ENCODE measurements at regions not wholly inside any gene's neighbourhood (a gene's known extent, or its start where the extent isn't known, plus 50 kb on each side); places are given as distances from the start of the nearest gene placed in this dataset.

- Histone ChIP-seq H3K4me3 (no peak overlapping the region), H3K4me1 (peaks cover 0 to 24% (median 6%) of the 10 kb centered on the region in 9 donors), H3K27ac (no peak overlapping the region), H3K27me3 (no peaks in the 10 kb centered on the region), H3K36me3 (no peaks in the 10 kb centered on the region), H3K9me3 (no peaks in the 10 kb centered on the region)
- intact Hi-C loops (cut with DNase I) = no loop called here
- WGBS, 2 donors = 74 to 90% methylated on average over 3 of the region's 3 CpGs
- DNase-seq = no peak
- ATAC-seq = no peak
- TF ChIP-seq, protein P1, sequence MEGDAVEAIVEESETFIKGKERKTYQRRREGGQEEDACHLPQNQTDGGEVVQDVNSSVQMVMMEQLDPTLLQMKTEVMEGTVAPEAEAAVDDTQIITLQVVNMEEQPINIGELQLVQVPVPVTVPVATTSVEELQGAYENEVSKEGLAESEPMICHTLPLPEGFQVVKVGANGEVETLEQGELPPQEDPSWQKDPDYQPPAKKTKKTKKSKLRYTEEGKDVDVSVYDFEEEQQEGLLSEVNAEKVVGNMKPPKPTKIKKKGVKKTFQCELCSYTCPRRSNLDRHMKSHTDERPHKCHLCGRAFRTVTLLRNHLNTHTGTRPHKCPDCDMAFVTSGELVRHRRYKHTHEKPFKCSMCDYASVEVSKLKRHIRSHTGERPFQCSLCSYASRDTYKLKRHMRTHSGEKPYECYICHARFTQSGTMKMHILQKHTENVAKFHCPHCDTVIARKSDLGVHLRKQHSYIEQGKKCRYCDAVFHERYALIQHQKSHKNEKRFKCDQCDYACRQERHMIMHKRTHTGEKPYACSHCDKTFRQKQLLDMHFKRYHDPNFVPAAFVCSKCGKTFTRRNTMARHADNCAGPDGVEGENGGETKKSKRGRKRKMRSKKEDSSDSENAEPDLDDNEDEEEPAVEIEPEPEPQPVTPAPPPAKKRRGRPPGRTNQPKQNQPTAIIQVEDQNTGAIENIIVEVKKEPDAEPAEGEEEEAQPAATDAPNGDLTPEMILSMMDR (IDR thresholded peaks at IDR 0.05) = no peak
Measured at GRCh38 chr2:226680719-226681118, 118.9 kb downstream of the IRS1 start.

- intact Hi-C loops (cut with DNase I) = no loop called here
- TF ChIP-seq, protein P1 (IDR thresholded peaks at IDR 0.05) = no peak
- Histone ChIP-seq H3K4me3 (no peak overlapping the region), H3K36me3 (no peaks in the 10 kb centered on the region), H3K4me1 (peaks cover 0 to 21% (median 6%) of the 10 kb centered on the region in 9 donors), H3K9me3 (no peaks in the 10 kb centered on the region), H3K27ac (no peak overlapping the region), H3K27me3 (no peaks in the 10 kb centered on the region)
- WGBS, 2 donors = 86 to 89% methylated on average over 7 of the region's 7 CpGs
- no peak for DNase-seq
- ATAC-seq = no peak
Measured at GRCh38 chr2:226679389-226680065, 120.1 kb downstream of the IRS1 start.

- ATAC-seq = peak in 6 of 8 donors; percentile 43 to 75 (median 56)
- no peaks in the 10 kb centered on the region for H3K27me3 ChIP-seq
- H3K36me3 ChIP-seq = no peaks in the 10 kb centered on the region
- WGBS, 2 donors = 48 to 62% methylated on average over 4 of the region's 4 CpGs
- no peak overlapping the region for H3K4me3 ChIP-seq
- intact Hi-C loops (cut with DNase I) = no loop called here
- TF ChIP-seq, protein P1 (IDR thresholded peaks at IDR 0.05) = no peak
- no peaks in the 10 kb centered on the region for H3K9me3 ChIP-seq
- DNase-seq = peak in 1 of 2 donors; percentile 23
- peaks cover 0 to 17% (median 8%) of the 10 kb centered on the region in 9 donors for H3K4me1 ChIP-seq
- H3K27ac ChIP-seq = peak overlapping the region in 2 of 10 donors; percentile 11 to 24
Measured at GRCh38 chr2:226678422-226678821, 121.2 kb downstream of the IRS1 start.

GRCh38 chr2:226677080-226677479, 122.5 kb downstream of the IRS1 start:
- Histone ChIP-seq H3K9me3 (no peaks in the 10 kb centered on the region), H3K4me1 (peaks cover 0 to 22% (median 12%) of the 10 kb centered on the region in 9 donors), H3K4me3 (no peak overlapping the region), H3K27ac (no peak overlapping the region), H3K27me3 (no peaks in the 10 kb centered on the region), H3K36me3 (no peaks in the 10 kb centered on the region)
- no peak for ATAC-seq
- 70 to 91% methylated on average over 4 of the region's 4 CpGs for WGBS, 2 donors
- DNase-seq = no peak
- TF ChIP-seq, protein P1 (IDR thresholded peaks at IDR 0.05) = no peak
- intact Hi-C loops (cut with DNase I) = no loop called here
